PFSK-1 (cell line): ENCODE measurements at regions not wholly inside any gene's neighbourhood (a gene's known extent, or its start where the extent isn't known, plus 50 kb on each side); places are given as distances from the start of the nearest gene placed in this dataset.

Experiments
- POLR2AphosphoS5 ChIP-seq: IDR thresholded peaks from 2 replicates; pipeline ENCODE4 v1.6.1; 2012; ENCODE audit warnings: low read depth, mild to moderate bottlenecking, control low read depth, low read length, moderate library complexity
- REST ChIP-seq, 2 experiments: IDR thresholded peaks; 2 replicates each; pipeline versions ENCODE4 v1.6.1 to v1.8.0; 2011 to 2012; ENCODE audit warnings: low read depth in 2 of 2, low read length in 2 of 2, control low read depth in 1 of 2, inconsistent platforms in 1 of 2, mild to moderate bottlenecking in 1 of 2, moderate library complexity in 1 of 2; ENCODE audit not compliant: insufficient read depth in 1 of 2
- SIN3A ChIP-seq: IDR thresholded peaks from 2 replicates; pipeline ENCODE4 v1.6.1; 2012; ENCODE audit warnings: mild to moderate bottlenecking, low read length, moderate library complexity, borderline replicate concordance; ENCODE audit not compliant: insufficient read depth
- TAF1 ChIP-seq: IDR thresholded peaks from 2 replicates; pipeline ENCODE4 v1.6.1; 2012; ENCODE audit warnings: low read length, control low read depth, borderline replicate concordance; ENCODE audit not compliant: insufficient read depth

GRCh38 chr5:1681955-1682354 is 117.7 kb downstream of the MRPL36 start:
- TF ChIP-seq POLR2AphosphoS5 (no peak), TAF1 (no peak), SIN3A (no peak), REST (IDR thresholded peaks at IDR 0.05; ENCODE audit: insufficient read depth in 1 of 2, low read depth in 2 of 2, low read length in 2 of 2) (no peak)
